ENCODE measurements at regions not wholly inside any gene's neighbourhood (a gene's known extent, or its start where the extent isn't known, plus 50 kb on each side); places are given as distances from the start of the nearest gene placed in this dataset.

DNA sequence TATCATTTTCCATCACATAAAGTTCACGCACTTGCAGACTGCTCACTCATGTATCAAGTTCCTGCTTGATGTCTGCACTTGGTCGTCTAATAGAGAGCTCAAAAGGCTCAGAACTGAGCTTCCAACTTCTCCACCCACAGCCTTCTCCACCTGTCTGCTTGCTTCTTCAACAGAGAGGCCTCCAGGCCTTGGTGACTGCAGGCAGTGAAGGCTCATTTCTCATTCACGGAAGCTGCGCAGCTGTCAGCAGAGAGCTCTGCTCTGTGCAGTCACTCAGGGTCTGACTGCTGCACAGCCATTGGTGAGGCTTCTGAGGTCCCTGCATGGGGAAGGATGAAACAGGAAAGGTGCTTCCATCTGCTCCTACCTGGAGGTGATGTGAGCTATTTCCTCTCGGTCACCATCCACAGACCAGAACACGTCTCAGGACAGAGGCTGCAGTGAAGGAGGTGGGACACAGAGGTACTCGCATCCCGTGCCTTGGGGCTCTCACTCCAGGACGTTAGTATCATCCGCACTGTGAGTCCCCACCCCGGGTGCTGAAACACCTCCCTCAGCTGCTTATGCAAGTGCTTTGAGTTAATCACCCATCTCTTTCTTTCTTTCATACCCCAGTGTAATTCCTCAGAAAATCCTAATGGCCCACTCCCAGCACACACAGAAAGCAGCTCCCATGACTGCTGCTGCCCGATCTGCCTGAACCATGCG is 126.2 kb downstream of the TMEM18 start:
- DNase-seq (ENCODE audit: low read depth in 3 of 3), result no peak

DNA sequence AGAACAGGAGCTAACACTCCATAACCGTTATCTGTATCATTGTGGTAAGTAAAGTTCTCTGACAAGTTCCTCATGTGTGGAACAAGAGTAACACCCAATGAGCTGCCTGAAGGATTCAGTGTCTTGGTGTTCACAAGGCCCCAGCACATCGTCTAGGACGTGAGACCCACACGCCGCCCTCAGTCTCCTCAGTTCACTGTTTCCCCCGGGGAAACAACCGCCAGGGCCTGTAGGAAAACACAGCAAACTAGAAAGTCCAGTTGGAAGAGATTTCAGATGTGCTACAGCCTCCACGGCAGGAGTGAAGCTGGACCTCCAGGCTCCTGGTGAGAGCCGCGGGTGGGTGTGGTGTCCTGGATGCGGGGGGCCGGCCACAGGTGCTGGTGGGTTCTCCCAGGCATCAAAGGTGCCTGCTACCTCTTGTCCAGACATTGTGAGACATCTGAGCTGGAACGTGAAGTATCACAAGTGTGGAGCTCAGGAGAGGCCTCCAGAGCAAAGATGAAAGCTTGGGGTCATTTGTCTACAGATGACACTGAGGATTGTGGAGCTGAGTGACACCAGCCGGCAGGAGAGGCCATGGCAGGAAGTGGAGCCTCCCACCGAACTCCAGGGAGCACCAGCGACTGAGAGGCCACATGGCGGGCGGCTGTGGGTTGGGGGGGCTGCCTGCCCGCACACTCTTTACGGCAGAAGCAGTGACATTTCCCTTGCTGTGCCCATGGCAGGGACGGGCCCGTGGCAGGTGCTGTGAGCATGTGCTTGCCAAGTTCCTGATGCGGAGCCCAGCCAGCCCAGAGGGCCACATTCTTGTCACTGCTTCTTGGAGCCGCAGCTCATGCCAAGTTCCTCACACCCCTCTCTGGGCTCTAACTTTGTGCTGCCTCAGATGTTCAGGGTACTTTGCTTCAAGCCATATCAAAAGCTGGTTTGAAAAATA is 131.2 kb downstream of the TMEM18 start:
- no peak for DNase-seq (ENCODE audit: low read depth in 3 of 3)

DNA sequence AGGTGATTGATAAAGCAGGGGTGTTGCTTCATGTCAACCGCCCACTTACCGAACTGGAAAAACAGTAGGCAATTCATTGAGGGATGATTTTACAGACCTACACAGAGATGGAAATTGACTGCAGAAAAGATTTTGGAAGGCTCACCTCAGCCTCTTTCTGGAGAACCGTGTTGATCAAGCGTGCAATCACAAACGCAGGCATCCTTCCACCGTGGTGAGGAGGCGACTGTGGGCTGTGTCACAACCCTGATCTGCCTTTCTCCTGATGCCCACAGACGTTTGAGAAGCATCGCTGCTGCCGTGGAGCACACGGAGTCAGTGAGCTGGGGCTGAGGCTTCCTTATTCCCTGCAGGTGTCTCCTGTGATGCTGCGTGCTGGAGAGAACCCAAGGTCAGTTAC is 132.0 kb downstream of the TMEM18 start:
- DNase-seq (ENCODE audit: low read depth in 3 of 3), result no peak

DNA sequence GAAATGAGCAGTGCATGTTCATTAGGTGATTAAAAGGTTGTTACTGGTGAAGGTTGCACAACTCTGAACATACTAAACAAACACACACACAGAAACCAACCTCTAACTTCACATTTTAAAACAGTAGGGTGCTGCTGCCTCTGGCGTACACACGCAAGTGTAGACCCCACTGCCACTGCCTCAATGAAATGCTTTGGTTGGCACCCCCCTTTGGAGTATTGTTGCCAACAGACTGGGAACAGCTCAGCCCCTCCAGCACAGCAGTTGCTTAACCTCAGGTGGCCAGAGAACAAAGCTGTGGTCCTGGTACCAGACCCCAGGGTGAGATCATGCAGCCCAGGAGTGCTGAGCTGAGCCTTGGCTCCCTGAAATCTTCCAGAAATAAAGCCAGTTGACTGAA is 138.6 kb downstream of the TMEM18 start:
- DNase-seq (ENCODE audit: low read depth in 3 of 3), result no peak

- no peak for DNase-seq (ENCODE audit: low read depth in 3 of 3)
These were observed 142.0 kb downstream of the TMEM18 start for GRCh38 chr2:535222-535621.

DNA sequence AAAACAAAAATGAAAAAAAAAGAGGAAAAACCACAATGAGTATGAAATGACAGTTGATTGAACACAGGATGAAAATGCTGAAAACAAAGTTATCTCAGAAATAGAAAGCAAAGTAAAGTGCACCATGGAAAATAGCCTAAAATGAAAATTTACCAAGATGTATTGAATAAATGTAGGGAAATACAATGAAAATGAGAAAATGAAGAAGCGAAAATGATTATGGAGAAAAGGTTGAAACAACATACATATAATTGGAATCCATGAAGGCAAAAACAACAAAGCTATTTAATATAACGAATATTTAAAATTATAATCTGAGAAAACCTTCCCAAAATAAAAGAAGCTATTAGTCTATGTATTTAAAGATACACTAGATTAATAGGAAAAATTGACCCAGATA is 147.4 kb downstream of the TMEM18 start:
- DNase-seq (ENCODE audit: low read depth in 3 of 3), result no peak

DNA sequence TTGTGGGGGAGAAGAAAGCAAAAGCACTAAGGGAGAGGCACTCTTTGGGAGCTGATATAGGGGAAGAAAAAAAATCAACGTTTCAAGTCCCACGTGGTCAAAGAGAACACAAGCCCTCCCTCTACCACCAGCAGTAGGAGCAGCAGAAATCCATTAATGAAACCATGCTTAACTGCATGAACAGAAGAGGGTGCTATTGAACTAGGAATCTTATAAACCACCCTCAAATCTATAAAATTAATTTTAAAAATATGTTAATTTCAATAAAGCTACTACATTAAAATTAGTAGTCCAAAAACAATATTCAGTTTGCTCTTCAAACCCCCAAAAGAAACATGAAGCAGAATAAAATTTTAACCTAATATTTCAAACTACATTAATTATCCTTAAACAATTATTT is 147.8 kb downstream of the TMEM18 start:
- DNase-seq (ENCODE audit: low read depth in 3 of 3), result no peak

DNA sequence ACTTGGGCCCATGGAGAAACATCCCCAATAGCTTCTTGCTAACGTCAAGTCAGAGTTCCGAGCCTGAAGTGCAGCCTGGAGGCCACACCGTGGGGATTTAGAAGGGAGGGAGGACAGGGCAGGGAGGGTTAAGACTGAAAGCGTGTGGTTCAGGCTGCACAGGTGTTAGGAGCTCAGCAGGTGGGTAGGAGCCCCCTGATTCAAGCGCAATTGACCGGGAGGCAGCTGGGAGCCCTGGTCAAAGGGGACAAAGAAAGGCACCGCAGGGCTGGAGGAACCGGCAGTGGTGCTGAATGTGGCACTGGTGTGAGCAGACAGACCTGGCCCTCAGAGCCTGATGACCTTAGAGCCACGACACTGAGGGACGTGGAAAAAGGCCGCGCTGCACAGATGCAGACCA is 149.6 kb downstream of the TMEM18 start:
- DNase-seq (ENCODE audit: low read depth in 3 of 3), result no peak

- no peak for DNase-seq (ENCODE audit: low read depth in 3 of 3)
These were observed 150.3 kb downstream of the TMEM18 start for GRCh38 chr2:526918-527317.

DNA sequence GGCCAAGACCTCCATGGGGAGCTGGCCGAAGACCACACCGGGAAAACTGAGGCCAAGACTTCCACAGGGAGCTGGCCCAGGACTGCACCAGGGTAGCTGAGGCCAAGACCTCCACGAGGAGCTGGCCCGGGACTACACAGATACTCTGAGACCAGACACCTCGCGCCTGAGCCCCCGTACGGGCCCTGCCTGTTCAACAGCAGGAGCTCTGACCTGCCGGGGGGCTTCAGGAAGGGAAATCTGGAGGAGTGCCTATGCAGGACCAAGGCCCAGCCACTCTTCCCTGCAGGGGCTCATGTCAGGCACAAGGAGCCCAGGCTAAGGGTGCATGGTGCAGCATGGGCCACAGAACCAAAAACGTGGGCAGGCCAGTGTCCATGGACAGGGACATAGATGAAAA is 151.6 kb downstream of the TMEM18 start:
- no peak for DNase-seq (ENCODE audit: low read depth in 3 of 3)

DNA sequence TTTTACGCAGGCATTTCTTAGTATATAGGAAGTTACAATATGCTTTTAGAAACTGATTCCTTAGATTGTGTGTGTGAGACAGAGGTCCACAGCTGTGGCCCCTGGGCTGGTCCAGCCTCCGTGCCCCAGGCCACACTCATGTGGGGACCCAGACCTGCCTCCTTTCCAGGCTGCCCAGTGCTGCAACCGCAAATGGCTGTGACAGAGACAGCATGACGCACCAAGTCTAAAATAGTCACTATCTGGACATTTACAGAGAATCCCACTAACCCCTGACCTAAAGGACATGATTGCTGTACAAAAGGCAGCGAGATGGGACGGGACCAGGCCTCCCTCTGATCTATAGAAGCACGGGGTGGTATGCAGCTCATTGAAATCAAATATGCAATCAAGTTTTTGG is 152.2 kb downstream of the TMEM18 start:
- no peak for DNase-seq (ENCODE audit: low read depth in 3 of 3)

- no peak for DNase-seq (ENCODE audit: low read depth in 3 of 3)
These were observed 152.8 kb downstream of the TMEM18 start for GRCh38 chr2:524442-524841.

GRCh38 chr2:523698-524270 is 153.4 kb downstream of the TMEM18 start:
- no peak for DNase-seq (ENCODE audit: low read depth in 3 of 3)

- no peak for DNase-seq (ENCODE audit: low read depth in 3 of 3)
These were observed 154.4 kb downstream of the TMEM18 start for GRCh38 chr2:522776-523175.

DNA sequence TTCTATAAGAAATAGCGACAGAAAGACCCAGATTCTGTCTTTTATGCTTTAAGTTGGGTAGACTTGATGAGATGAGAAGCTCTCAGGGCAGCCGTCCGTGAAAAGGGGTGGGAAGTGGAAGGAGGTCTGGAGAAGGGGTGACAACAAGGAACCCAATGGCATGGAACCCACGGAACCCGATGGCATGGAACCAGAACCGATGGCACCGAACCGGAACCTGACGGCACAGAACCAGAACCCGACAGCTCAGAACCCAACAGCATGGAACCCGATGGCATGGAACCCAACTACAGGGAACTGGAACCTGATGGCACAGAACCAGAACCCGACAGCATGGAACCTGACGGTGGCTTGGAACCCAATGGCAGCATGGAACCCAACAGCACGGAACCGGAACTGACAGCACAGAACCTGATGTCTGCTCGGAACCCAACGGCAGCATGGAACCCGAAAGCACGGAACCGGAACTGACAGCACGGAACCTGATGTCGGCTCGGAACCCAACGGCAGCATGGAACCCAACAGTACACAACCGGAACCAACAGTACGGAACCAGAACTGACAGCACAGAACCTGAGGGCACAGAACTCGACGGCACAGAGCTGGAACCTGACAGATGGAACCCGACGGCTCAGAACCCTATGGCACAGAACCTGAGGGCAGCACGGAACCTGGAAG is 155.2 kb downstream of the TMEM18 start:
- DNase-seq (ENCODE audit: low read depth in 3 of 3), result no peak

DNA sequence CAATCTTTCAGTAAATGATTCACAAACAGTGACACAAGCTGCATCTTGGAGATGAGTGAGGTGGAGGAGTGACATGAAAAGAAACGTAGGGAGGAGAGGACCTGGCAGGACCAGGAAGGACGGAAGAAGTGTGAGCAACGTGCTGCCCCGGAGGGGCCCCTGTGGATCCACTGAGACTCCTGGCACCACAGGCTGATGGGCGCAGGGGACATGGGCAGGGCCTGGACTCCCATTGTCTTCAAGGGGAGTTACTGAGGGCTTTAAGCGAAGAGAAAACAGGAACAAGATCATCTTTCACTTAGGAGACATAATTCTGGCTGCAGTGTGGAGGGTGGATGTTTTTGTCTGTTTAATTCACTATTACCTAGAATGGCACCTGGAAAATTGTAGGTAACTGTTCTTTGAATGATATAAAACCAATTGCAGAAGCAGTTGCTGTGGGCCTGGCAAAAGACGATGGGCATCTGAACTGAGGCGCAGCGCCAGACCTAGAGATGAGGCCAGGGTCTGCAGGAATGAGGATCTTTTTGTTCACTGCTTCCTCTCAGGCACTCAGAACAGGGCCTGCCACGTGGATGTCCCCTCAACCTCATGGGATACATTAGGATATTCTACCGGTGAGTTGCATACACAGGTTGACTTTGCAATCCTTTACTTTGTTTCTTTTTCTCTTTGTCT is 156.4 kb downstream of the TMEM18 start:
- no peak for DNase-seq (ENCODE audit: low read depth in 3 of 3)

- DNase-seq (ENCODE audit: low read depth in 3 of 3), result no peak
These were observed 160.3 kb downstream of the TMEM18 start for GRCh38 chr2:516944-517343.

- no peak for DNase-seq (ENCODE audit: low read depth in 3 of 3)
These were observed 161.1 kb downstream of the TMEM18 start for GRCh38 chr2:516131-516530.

DNA sequence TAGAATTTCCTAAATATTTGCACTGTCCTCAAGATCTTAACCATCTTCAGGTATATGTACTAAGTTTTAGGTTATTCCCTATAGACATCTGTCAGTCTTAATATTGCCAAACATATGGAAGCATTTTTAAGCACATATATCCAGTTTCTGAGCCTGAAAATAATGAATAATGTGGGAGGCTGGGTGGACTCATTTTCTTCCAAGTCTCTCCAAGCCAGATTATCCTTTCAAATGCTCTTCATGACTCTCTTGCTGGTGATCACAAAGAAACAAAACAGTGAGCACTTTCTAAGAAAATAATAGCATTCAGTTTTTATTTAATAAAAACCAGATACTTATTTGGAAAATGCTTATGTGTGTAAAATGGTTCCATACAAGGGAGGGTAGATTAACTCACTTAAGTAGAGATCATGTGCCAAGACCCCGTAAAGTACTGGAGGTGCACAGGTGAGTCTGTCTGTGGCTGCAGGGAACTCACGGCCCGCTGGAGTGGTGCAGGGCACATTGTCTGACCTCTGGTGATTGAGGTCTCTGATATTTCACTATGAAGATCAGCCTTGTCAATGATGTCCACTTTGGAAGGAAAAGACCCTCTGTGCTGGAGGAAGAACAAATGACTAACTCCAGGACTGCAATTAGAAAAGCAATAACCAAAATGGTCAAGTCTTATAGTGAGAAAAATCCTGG is 161.6 kb downstream of the TMEM18 start:
- DNase-seq (ENCODE audit: low read depth in 3 of 3), result no peak

DNA sequence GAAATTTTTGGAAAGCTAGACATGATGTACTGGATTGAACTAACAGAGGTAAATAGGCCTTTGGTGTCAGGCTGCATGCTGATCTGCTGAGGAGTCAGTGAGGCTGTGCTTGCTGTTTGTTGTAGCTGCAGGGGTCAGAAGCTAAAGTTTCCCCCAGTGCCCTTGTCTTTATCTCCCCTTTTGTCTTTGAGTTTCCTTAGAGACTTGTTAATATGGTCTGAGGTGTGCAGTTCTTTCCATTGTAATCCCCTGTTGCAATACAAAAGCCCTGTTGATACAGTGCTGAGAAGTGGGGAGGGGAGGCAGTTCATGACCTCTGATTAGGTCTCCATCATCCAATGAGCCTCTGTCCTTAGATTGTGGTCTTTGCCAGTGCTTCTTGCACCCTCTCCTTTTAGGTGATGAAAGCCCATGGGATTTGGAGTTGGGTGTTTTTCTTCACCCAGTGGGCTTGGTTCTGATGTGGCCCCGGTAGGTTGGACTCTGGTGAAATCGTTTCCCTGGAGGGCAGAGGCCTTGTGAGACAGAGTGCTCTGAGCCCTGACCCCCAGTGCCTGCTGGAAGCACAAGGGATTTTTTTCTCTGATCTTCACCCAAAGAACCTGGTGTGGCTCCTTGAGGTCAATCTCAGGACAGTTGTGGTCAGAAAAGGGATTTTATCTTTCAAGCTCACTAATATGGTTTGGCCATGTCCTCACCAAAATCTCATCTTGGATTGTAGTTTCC is 163.1 kb downstream of the TMEM18 start:
- DNase-seq (ENCODE audit: low read depth in 3 of 3), result no peak

Measured in stimulated activated CD4-positive, alpha-beta T cell treated with anti-CD3 and anti-CD28 coated beads, TNF-alpha, amount 100 ng/mL, for 4 hours (primary cell).